Uterus (tissue), 2 donors: ENCODE measurements at regions not wholly inside any gene's neighbourhood (a gene's known extent, or its start where the extent isn't known, plus 50 kb on each side); places are given as distances from the start of the nearest gene placed in this dataset.

Experiments used
- POLR2A ChIP-seq, 2 donors: fragments of 450-650 bp; IDR thresholded peaks; one replicate each; pipeline ENCODE4 v1.6.1; 2016; ENCODE audit warnings: antibody characterized with exemption in 2 of 2, mild to moderate bottlenecking in 1 of 2, moderate library complexity in 1 of 2
- TF ChIP-seq, protein P1 (sequence below), 4 experiments: fragments of 200-600 bp in 2 of 4; fragments of 450-650 bp in 2 of 4; sonication (generic) in 2 of 4; IDR thresholded peaks; one replicate each; pipeline ENCODE4 v1.5.1; 2016 to 2019; ENCODE audit warnings: antibody characterized with exemption in 4 of 4, mild to moderate bottlenecking in 2 of 4, moderate library complexity in 1 of 4

DNA sequence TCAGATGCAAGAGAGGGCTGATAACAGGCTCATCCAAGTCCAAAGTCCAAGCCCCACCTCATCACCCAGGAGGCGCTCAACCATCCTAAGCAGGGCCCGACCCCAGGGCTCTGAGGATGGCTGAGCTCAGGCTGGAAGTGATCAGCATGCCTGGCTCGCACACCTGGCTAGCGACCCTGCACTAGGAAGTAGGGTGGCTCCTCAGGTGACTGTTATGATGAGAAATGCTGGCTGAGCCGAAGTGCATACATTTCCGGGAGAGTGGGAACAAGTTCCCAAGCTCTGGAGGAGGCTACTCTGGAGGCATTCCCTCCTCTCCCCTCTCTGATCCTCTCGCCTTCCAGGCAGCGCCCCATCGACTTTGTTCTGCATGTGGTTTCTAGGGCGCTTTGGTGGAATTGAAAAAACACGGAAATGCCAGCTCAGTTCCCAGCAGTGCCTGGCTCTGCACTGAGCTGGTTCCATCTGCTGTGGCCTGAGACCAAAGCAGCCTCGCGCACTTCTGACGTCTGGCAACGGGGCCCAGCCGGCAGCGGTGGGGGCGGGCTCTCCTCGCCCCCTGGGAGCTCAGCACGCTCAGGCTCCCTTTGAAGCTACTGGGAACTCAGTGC lies 130.3 kb downstream of the IRF8 start:
- no peak for TF ChIP-seq POLR2A (IDR thresholded peaks at IDR 0.05)
- TF ChIP-seq, protein P1, sequence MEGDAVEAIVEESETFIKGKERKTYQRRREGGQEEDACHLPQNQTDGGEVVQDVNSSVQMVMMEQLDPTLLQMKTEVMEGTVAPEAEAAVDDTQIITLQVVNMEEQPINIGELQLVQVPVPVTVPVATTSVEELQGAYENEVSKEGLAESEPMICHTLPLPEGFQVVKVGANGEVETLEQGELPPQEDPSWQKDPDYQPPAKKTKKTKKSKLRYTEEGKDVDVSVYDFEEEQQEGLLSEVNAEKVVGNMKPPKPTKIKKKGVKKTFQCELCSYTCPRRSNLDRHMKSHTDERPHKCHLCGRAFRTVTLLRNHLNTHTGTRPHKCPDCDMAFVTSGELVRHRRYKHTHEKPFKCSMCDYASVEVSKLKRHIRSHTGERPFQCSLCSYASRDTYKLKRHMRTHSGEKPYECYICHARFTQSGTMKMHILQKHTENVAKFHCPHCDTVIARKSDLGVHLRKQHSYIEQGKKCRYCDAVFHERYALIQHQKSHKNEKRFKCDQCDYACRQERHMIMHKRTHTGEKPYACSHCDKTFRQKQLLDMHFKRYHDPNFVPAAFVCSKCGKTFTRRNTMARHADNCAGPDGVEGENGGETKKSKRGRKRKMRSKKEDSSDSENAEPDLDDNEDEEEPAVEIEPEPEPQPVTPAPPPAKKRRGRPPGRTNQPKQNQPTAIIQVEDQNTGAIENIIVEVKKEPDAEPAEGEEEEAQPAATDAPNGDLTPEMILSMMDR (IDR thresholded peaks at IDR 0.05): no peak
